ENCODE measurements at regions not wholly inside any gene's neighbourhood (a gene's known extent, or its start where the extent isn't known, plus 50 kb on each side); places are given as distances from the start of the nearest gene placed in this dataset.

DNA sequence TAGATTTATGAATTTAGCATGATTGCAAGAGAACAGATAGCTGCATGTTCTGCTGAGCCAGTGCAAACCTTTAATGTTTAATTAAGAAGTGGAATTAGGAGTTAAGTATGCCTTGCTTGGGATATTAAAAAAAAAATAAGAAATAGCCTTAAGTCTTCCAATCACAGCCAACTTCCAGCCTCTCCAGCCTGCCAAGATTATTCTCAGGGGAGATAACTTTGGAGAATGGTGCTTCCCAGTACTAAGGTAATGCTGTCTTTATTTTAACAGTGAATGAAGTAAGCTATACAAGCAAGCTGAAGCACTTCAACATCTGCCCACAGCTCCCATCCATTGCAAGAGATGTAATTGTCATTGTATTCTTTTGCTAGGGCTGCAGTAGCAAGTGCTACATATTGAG lies 389.5 kb upstream of the ASIC2 start:
- Histone ChIP-seq H3K4me2 (replicated peaks; ENCODE audit: extremely low read depth, low read length, poor library complexity, severe bottlenecking) (no peak overlapping the region), H2AFZ (ENCODE audit: insufficient read depth, low read depth, low read length, poor library complexity, severe bottlenecking) (no peak overlapping the region), H3K4me3 (replicated peaks in 1 of 3; ENCODE audit: low read depth in 2 of 3, low read length in 3 of 3) (no peak overlapping the region), H4K20me1 (ENCODE audit: insufficient read depth, low read length) (no peaks in the 10 kb centered on the region), H3K79me2 (ENCODE audit: insufficient read depth, low read length) (no peaks in the 10 kb centered on the region), H3K4me1 (ENCODE audit: control insufficient read depth in 1 of 2, insufficient read depth in 2 of 2, low read length in 2 of 2) (no peaks in the 10 kb centered on the region), H3K27ac (ENCODE audit: low read depth in 1 of 2, low read length in 2 of 2) (no peak overlapping the region), H3K9ac (ENCODE audit: insufficient read depth, low read length, poor library complexity, severe bottlenecking) (no peak overlapping the region), H3K36me3 (replicated peaks in 1 of 2; ENCODE audit: control insufficient read depth in 1 of 2, insufficient read depth in 2 of 2, low read length in 2 of 2) (no peaks in the 10 kb centered on the region), H3K9me3 (replicated peaks in 1 of 2; ENCODE audit: control insufficient read depth in 1 of 2, insufficient read depth in 1 of 2, low read length in 2 of 2) (no peaks in the 10 kb centered on the region), H3K27me3 (ENCODE audit: control insufficient read depth in 2 of 2, insufficient read depth in 2 of 2, low read length in 2 of 2) (no peaks in the 10 kb centered on the region)
- Mint-ChIP-seq H3K36me3 (no peaks in the 10 kb centered on the region), H3K27me3 (ENCODE audit: low read depth in 3 of 3) (peaks cover 1 to 2% (median 2%) of the 10 kb centered on the region in 3 donors), H3K4me1 (no peaks in the 10 kb centered on the region), H3K9me3 (peaks cover 0 to 3% (median 0%) of the 10 kb centered on the region in 7 donors), H3K4me3 (no peak overlapping the region), H3K27ac (no peak overlapping the region)
- intact Hi-C loops (cut with micrococcal nuclease) = no loop called here
- DNase-seq = no peak
- TF ChIP-seq, protein P1, sequence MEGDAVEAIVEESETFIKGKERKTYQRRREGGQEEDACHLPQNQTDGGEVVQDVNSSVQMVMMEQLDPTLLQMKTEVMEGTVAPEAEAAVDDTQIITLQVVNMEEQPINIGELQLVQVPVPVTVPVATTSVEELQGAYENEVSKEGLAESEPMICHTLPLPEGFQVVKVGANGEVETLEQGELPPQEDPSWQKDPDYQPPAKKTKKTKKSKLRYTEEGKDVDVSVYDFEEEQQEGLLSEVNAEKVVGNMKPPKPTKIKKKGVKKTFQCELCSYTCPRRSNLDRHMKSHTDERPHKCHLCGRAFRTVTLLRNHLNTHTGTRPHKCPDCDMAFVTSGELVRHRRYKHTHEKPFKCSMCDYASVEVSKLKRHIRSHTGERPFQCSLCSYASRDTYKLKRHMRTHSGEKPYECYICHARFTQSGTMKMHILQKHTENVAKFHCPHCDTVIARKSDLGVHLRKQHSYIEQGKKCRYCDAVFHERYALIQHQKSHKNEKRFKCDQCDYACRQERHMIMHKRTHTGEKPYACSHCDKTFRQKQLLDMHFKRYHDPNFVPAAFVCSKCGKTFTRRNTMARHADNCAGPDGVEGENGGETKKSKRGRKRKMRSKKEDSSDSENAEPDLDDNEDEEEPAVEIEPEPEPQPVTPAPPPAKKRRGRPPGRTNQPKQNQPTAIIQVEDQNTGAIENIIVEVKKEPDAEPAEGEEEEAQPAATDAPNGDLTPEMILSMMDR (IDR thresholded peaks at IDR 0.05) = no peak

DNA sequence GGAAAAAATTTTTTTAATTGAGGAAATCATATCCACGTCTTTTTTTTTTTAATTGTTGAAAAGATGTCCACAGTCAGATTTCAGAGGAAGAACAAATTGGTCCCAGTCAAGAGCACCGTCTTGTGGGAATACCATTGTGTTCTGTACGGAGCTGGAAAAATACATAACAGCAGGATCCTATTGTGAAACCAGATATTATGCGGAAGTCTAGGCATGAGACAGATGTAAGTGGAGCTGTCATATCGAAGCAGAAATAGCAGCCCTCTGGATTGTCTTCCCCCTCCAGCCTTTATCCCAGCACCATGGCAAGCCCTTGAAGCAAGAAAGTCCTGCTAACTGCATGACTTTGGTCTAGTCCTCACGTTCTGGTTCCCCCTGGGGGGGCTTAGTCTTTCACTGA lies 391.6 kb upstream of the ASIC2 start:
- Mint-ChIP-seq H3K27me3 (ENCODE audit: low read depth in 3 of 3) (peaks cover 0 to 6% (median 0%) of the 10 kb centered on the region in 3 donors), H3K9me3 (peaks cover 0 to 3% (median 0%) of the 10 kb centered on the region in 7 donors), H3K27ac (no peak overlapping the region), H3K36me3 (no peaks in the 10 kb centered on the region), H3K4me1 (no peaks in the 10 kb centered on the region), H3K4me3 (no peak overlapping the region)
- no peak overlapping the region for H3K4me3 ChIP-seq (replicated peaks in 1 of 3; ENCODE audit: low read depth in 2 of 3, low read length in 3 of 3)
- intact Hi-C loops (cut with micrococcal nuclease) = no loop called here
- TF ChIP-seq, protein P1 (IDR thresholded peaks at IDR 0.05) = no peak
- no peak overlapping the region for H3K9ac ChIP-seq (ENCODE audit: insufficient read depth, low read length, poor library complexity, severe bottlenecking)
- H3K27ac ChIP-seq (ENCODE audit: low read depth in 1 of 2, low read length in 2 of 2) = no peak overlapping the region
- H3K4me2 ChIP-seq (replicated peaks; ENCODE audit: extremely low read depth, low read length, poor library complexity, severe bottlenecking) = no peak overlapping the region
- no peaks in the 10 kb centered on the region for H3K4me1 ChIP-seq (ENCODE audit: control insufficient read depth in 1 of 2, insufficient read depth in 2 of 2, low read length in 2 of 2)
- no peak for DNase-seq
- H3K27me3 ChIP-seq (ENCODE audit: control insufficient read depth in 2 of 2, insufficient read depth in 2 of 2, low read length in 2 of 2) = no peaks in the 10 kb centered on the region
- H4K20me1 ChIP-seq (ENCODE audit: insufficient read depth, low read length) = no peaks in the 10 kb centered on the region
- no peaks in the 10 kb centered on the region for H3K36me3 ChIP-seq (replicated peaks in 1 of 2; ENCODE audit: control insufficient read depth in 1 of 2, insufficient read depth in 2 of 2, low read length in 2 of 2)
- H2AFZ ChIP-seq (ENCODE audit: insufficient read depth, low read depth, low read length, poor library complexity, severe bottlenecking) = no peak overlapping the region
- no peaks in the 10 kb centered on the region for H3K9me3 ChIP-seq (replicated peaks in 1 of 2; ENCODE audit: control insufficient read depth in 1 of 2, insufficient read depth in 1 of 2, low read length in 2 of 2)
- no peaks in the 10 kb centered on the region for H3K79me2 ChIP-seq (ENCODE audit: insufficient read depth, low read length)
- 89% methylated on average over 4 of the region's 6 CpGs for WGBS (ENCODE audit: insufficient coverage)

Data from CD14-positive monocyte (primary cell).